SK-N-SH (cell line): ENCODE measurements at regions not wholly inside any gene's neighbourhood (a gene's known extent, or its start where the extent isn't known, plus 50 kb on each side); places are given as distances from the start of the nearest gene placed in this dataset.

Experiments used
- CTCF ChIP-seq: fragments of 200-600 bp; sonication (generic); IDR thresholded peaks from 2 replicates; pipeline ENCODE4 v1.6.1; 2017; ENCODE audit warnings: antibody characterized with exemption, mild to moderate bottlenecking, moderate library complexity
- ELF1 ChIP-seq: IDR thresholded peaks from 2 replicates; pipeline ENCODE4 v1.4.0; 2012
- EZH2phosphoT487 ChIP-seq: fragments of 200-600 bp; sonication (generic); IDR thresholded peaks from 2 replicates; pipeline ENCODE4 v1.6.1; 2017; ENCODE audit warnings: low read depth, mixed run types, mild to moderate bottlenecking, antibody characterized with exemption, moderate library complexity, borderline replicate concordance
- FOSL2 ChIP-seq: IDR thresholded peaks from 2 replicates; pipeline ENCODE4 v1.4.0; 2012; ENCODE audit warnings: low read depth, mild to moderate bottlenecking, moderate library complexity, borderline replicate concordance
- GABPA ChIP-seq: IDR thresholded peaks from 2 replicates; pipeline ENCODE4 v1.4.0; 2012; ENCODE audit warnings: low read depth, mild to moderate bottlenecking
- JUND ChIP-seq: IDR thresholded peaks from 2 replicates; pipeline ENCODE4 v1.4.0; 2012
- POLR2AphosphoS5 ChIP-seq: IDR thresholded peaks from 2 replicates; pipeline ENCODE4 v1.6.1; 2012; ENCODE audit warnings: low read depth, low read length
- RXRA ChIP-seq: IDR thresholded peaks from 2 replicates; pipeline ENCODE4 v1.4.0; 2012; ENCODE audit warnings: low read depth, mild to moderate bottlenecking, borderline replicate concordance
- USF2 ChIP-seq: fragments of 150-350 bp; IDR thresholded peaks from 2 replicates; pipeline ENCODE4 v1.6.1; 2017; ENCODE audit warnings: antibody characterized with exemption, low read length, low read depth, borderline replicate concordance

GRCh38 chr1:233459470-233459945, 132.0 kb downstream of the MAP3K21 start:
- no peak for TF ChIP-seq RXRA
- TF ChIP-seq CTCF: no peak
- no peak for TF ChIP-seq USF2
- no peak for TF ChIP-seq POLR2AphosphoS5
- TF ChIP-seq GABPA: no peak
- no peak for TF ChIP-seq ELF1
- TF ChIP-seq JUND: no peak
- TF ChIP-seq EZH2phosphoT487: no peak
- TF ChIP-seq FOSL2: no peak
